ENCODE measurements at regions not wholly inside any gene's neighbourhood (a gene's known extent, or its start where the extent isn't known, plus 50 kb on each side); places are given as distances from the start of the nearest gene placed in this dataset.

GRCh38 chr15:88389120-88389519, 78.1 kb downstream of the MRPL46 start:
- intact Hi-C loops (cut with DNase I; ENCODE audit: low total_unique reads): no loop called here

DNA sequence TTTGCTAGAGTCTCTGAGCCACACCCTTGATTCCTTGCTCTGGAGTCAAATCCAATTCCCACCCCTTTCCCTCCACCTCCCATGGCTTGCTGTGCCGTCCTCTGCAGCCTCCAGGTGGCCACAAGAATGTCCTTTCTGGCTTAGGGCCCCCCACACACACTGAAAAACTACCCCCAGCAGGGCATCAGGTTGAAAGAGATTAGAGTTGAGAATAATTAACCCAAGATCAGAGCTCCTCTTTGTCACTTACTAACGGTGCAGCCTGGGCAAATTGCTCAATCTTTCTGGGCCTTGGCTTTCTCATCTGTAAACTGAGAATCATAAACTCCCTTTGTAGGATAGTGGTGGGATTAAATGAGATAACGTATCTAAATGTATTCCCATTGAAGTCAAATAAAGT, 78.5 kb downstream of the MRPL46 start:
- intact Hi-C loops (cut with DNase I; ENCODE audit: low total_unique reads): no loop called here
- TF ChIP-seq, protein P1, sequence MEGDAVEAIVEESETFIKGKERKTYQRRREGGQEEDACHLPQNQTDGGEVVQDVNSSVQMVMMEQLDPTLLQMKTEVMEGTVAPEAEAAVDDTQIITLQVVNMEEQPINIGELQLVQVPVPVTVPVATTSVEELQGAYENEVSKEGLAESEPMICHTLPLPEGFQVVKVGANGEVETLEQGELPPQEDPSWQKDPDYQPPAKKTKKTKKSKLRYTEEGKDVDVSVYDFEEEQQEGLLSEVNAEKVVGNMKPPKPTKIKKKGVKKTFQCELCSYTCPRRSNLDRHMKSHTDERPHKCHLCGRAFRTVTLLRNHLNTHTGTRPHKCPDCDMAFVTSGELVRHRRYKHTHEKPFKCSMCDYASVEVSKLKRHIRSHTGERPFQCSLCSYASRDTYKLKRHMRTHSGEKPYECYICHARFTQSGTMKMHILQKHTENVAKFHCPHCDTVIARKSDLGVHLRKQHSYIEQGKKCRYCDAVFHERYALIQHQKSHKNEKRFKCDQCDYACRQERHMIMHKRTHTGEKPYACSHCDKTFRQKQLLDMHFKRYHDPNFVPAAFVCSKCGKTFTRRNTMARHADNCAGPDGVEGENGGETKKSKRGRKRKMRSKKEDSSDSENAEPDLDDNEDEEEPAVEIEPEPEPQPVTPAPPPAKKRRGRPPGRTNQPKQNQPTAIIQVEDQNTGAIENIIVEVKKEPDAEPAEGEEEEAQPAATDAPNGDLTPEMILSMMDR (IDR thresholded peaks at IDR 0.05): no peak
- no peak for TF ChIP-seq POLR2A (IDR thresholded peaks at IDR 0.05)
- no peak overlapping the region for H3K27ac ChIP-seq
- H3K9me3 ChIP-seq: no peaks in the 10 kb centered on the region
- no peaks in the 10 kb centered on the region for H3K27me3 ChIP-seq
- H3K4me3 ChIP-seq: no peak overlapping the region
- H3K36me3 ChIP-seq: no peaks in the 10 kb centered on the region
- DNase-seq: no peak
- H3K4me1 ChIP-seq: no peaks in the 10 kb centered on the region

More at GRCh38 chr15:88389120-88389519, 78.1 kb downstream of the MRPL46 start:
- no peak overlapping the region for H3K4me3 ChIP-seq
- H3K4me1 ChIP-seq: no peaks in the 10 kb centered on the region
- no peak overlapping the region for H3K27ac ChIP-seq
- no peaks in the 10 kb centered on the region for H3K27me3 ChIP-seq
- TF ChIP-seq POLR2A (IDR thresholded peaks at IDR 0.05): no peak
- TF ChIP-seq, protein P1 (IDR thresholded peaks at IDR 0.05): no peak
- H3K9me3 ChIP-seq: no peaks in the 10 kb centered on the region
- H3K36me3 ChIP-seq: no peaks in the 10 kb centered on the region
- no peak for DNase-seq

- DNase-seq: no peak
- Histone ChIP-seq H3K4me3 (no peak overlapping the region), H3K9me3 (no peaks in the 10 kb centered on the region), H3K27ac (no peak overlapping the region), H3K4me1 (no peaks in the 10 kb centered on the region), H3K36me3 (no peaks in the 10 kb centered on the region), H3K27me3 (no peaks in the 10 kb centered on the region)
- TF ChIP-seq, protein P1 (IDR thresholded peaks at IDR 0.05): no peak
- TF ChIP-seq POLR2A (IDR thresholded peaks at IDR 0.05): no peak
- intact Hi-C loops (cut with DNase I; ENCODE audit: low total_unique reads): no loop called here
Observed at GRCh38 chr15:88385078-88385700, 82.0 kb downstream of the MRPL46 start.

DNA sequence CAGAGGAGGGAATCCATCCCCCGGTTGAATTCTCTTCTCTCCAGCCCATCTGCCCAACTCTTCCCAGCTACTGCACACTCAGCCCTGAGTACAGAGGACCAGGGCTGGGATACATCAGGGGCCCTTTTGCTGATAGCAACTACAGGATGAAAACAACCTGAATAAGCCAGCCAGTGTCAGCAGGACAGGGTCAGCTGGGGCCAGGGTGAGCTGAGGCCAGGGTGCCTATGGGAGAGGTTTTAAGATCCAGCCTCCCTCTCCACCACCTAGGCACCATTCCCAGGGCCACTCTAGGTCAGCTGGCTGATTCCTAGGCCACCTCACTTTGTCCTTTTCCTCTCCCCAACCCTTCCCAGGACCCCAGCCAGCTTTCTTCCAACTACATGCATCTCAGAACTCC, 83.8 kb downstream of the MRPL46 start:
- H3K4me1 ChIP-seq: no peaks in the 10 kb centered on the region
- intact Hi-C loops (cut with DNase I; ENCODE audit: low total_unique reads): no loop called here

GRCh38 chr15:88382482-88382983, 84.7 kb downstream of the MRPL46 start:
- Histone ChIP-seq H3K27ac (no peak overlapping the region), H3K4me1 (no peaks in the 10 kb centered on the region), H3K27me3 (no peaks in the 10 kb centered on the region), H3K9me3 (no peaks in the 10 kb centered on the region), H3K4me3 (no peak overlapping the region), H3K36me3 (no peaks in the 10 kb centered on the region)
- DNase-seq: no peak
- no peak for TF ChIP-seq POLR2A (IDR thresholded peaks at IDR 0.05)
- TF ChIP-seq, protein P1 (IDR thresholded peaks at IDR 0.05): no peak
- intact Hi-C loops (cut with DNase I; ENCODE audit: low total_unique reads): no loop called here

More for the DNA sequence above, 83.8 kb downstream of the MRPL46 start:
- no peak for DNase-seq
- no peak overlapping the region for H3K27ac ChIP-seq
- no peaks in the 10 kb centered on the region for H3K36me3 ChIP-seq
- H3K9me3 ChIP-seq: no peaks in the 10 kb centered on the region
- H3K27me3 ChIP-seq: no peaks in the 10 kb centered on the region
- TF ChIP-seq, protein P1 (IDR thresholded peaks at IDR 0.05): no peak
- no peak for TF ChIP-seq POLR2A (IDR thresholded peaks at IDR 0.05)
- H3K4me3 ChIP-seq: no peak overlapping the region
